GM21723 (cell line): ENCODE measurements at regions not wholly inside any gene's neighbourhood (a gene's known extent, or its start where the extent isn't known, plus 50 kb on each side); places are given as distances from the start of the nearest gene placed in this dataset.

Experiments
- ATAC-seq: cut with Tn5 transposase; IDR thresholded peaks from one replicate; pipeline ENCODE4 v1.9.1; 2021; ENCODE audit warnings: mild to moderate bottlenecking, moderate library complexity; ENCODE audit not compliant: unreplicated experiment

- ATAC-seq, result no peak
Measured at GRCh38 chr20:7822772-7823171, 117.5 kb downstream of the HAO1 start.

GRCh38 chr20:7828437-7828836 is 111.8 kb downstream of the HAO1 start:
- no peak for ATAC-seq

GRCh38 chr20:7829031-7829430 is 111.2 kb downstream of the HAO1 start:
- ATAC-seq, result no peak

DNA sequence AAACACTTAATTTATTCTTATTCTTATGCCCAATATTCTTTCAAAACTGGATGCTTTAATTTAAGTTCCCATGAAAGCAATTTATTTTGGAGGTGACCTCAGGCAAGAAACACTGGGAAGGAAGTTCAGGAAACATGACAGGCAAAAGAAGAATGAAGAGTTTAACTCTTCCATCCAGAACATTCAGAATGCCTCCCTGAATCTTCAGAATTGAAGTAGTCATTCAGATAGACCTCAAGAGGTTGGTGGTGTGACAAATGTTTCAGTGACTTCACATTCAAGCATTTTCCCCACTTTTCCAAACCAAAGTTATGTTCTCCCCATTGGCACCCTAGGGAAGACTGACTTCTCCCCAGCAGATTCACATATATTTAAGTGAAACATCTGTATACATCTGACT is 110.5 kb downstream of the HAO1 start:
- no peak for ATAC-seq
